IMR-90 (cell line): ENCODE measurements at regions not wholly inside any gene's neighbourhood (a gene's known extent, or its start where the extent isn't known, plus 50 kb on each side); places are given as distances from the start of the nearest gene placed in this dataset.

Experiments used
- ATAC-seq: fragments of 200-7000 bp; cut with Tn5 transposase; 2 replicates; pipeline ENCODE4 v1.9.1; 2020; ENCODE audit warnings: low read depth, mild to moderate bottlenecking, moderate library complexity
- BruUV-seq: library from RNA; stranded (reverse); fragments of 400-500 nt; replicated peaks from 2 replicates; lab custom pipeline; 2021; lab: Mats Ljungman, UMichigan
- CTCF ChIA-PET: fragments of 300-600 bp; formaldehyde crosslinking; extraction: SDS; loops from one replicate; lab custom pipeline; 2021; ENCODE audit warnings: antibody characterized with exemption; lab: Yijun Ruan, JAX
- POLR2A ChIA-PET: fragments of 300-600 bp; sonication (Branson Sonifier 250); formaldehyde crosslinking; loops from one replicate; lab custom pipeline; 2022; ENCODE audit warnings: antibody characterized with exemption; ENCODE audit not compliant: unreplicated experiment; lab: Charles Lee
- DNase-seq: peaks from one replicate; pipeline ENCODE4 v3.0.0; 2013
- H2AFZ ChIP-seq: replicated peaks from 2 replicates; pipeline ENCODE3; 2013; ENCODE audit warnings: low read length, mild to moderate bottlenecking; ENCODE audit not compliant: poor library complexity
- H2AK5ac ChIP-seq: 2 replicates; pipeline ENCODE4 v1.6.1; 2013; ENCODE audit warnings: low read depth, low read length, inconsistent platforms
- H2AK9ac ChIP-seq: replicated peaks from 2 replicates; pipeline ENCODE3; 2013; ENCODE audit warnings: mild to moderate bottlenecking, low read depth, low read length, moderate library complexity; ENCODE audit not compliant: poor library complexity
- H2BK120ac ChIP-seq: 2 replicates; pipeline ENCODE4 v1.6.1; 2013; ENCODE audit warnings: low read depth, low read length, inconsistent platforms
- H2BK15ac ChIP-seq: 3 replicates; pipeline ENCODE4 v1.6.1; 2013; ENCODE audit warnings: low read depth, low read length, inconsistent platforms
- H2BK20ac ChIP-seq: 2 replicates; pipeline ENCODE4 v1.6.1; 2013; ENCODE audit warnings: low read depth, mild to moderate bottlenecking, inconsistent platforms, low read length, moderate library complexity
- H2BK5ac ChIP-seq: 2 replicates; pipeline ENCODE4 v1.6.1; 2013; ENCODE audit warnings: mild to moderate bottlenecking, low read depth, low read length, inconsistent platforms; ENCODE audit not compliant: poor library complexity, severe bottlenecking
- H3K14ac ChIP-seq: replicated peaks from 2 replicates; pipeline ENCODE4 v1.6.1; 2013; ENCODE audit warnings: low read depth, low read length, inconsistent platforms
- H3K18ac ChIP-seq: 2 replicates; pipeline ENCODE4 v1.6.1; 2013; ENCODE audit warnings: low read depth, low read length, control low read depth
- H3K23ac ChIP-seq: 2 replicates; pipeline ENCODE4 v1.6.1; 2013; ENCODE audit warnings: low read depth, low read length, inconsistent platforms
- H3K27ac ChIP-seq: 2 replicates; pipeline ENCODE4 v1.5.1; 2013; ENCODE audit warnings: mild to moderate bottlenecking, control low read depth, low read length; ENCODE audit not compliant: insufficient read depth
- H3K27me3 ChIP-seq: 2 replicates; pipeline ENCODE4 v1.6.1; 2013; ENCODE audit warnings: low read length; ENCODE audit not compliant: control insufficient read depth, insufficient read depth
- H3K36me3 ChIP-seq: 2 replicates; pipeline ENCODE4 v1.6.1; 2013; ENCODE audit warnings: low read length, mixed read lengths; ENCODE audit not compliant: control insufficient read depth, insufficient read depth
- H3K4ac ChIP-seq: 2 replicates; pipeline ENCODE4 v1.6.1; 2013; ENCODE audit warnings: low read depth, low read length, inconsistent platforms
- H3K4me1 ChIP-seq: 2 replicates; pipeline ENCODE4 v1.6.1; 2013; ENCODE audit warnings: low read length, mixed read lengths; ENCODE audit not compliant: control insufficient read depth, insufficient read depth
- H3K4me2 ChIP-seq: 2 replicates; pipeline ENCODE4 v1.6.1; 2013; ENCODE audit warnings: low read depth, mild to moderate bottlenecking, control low read depth, low read length, moderate library complexity
- H3K4me3 ChIP-seq: 2 replicates; pipeline ENCODE4 v1.5.1; 2013; ENCODE audit warnings: low read depth, mild to moderate bottlenecking, control low read depth, low read length, moderate library complexity; ENCODE audit not compliant: insufficient read depth
- H3K56ac ChIP-seq: 2 replicates; pipeline ENCODE4 v1.6.1; 2013; ENCODE audit warnings: low read length, inconsistent platforms; ENCODE audit not compliant: insufficient read depth; ENCODE audit errors: extremely low read depth
- H3K79me1 ChIP-seq, 2 experiments: 2 replicates each; pipeline ENCODE4 v1.6.1; 2013; ENCODE audit warnings: low read length in 2 of 2, inconsistent platforms in 1 of 2, low read depth in 1 of 2
- H3K9ac ChIP-seq: 2 replicates; pipeline ENCODE4 v1.6.1; 2013; ENCODE audit warnings: low read depth, low read length, control low read depth
- H3K9me1 ChIP-seq: 2 replicates; pipeline ENCODE4 v1.6.1; 2013; ENCODE audit warnings: low read length, inconsistent platforms; ENCODE audit not compliant: insufficient read depth
- H3K9me3 ChIP-seq: 2 replicates; pipeline ENCODE4 v1.6.1; 2013; ENCODE audit warnings: low read length; ENCODE audit not compliant: control insufficient read depth, insufficient read depth
- H4K20me1 ChIP-seq: 2 replicates; pipeline ENCODE4 v1.6.1; 2013; ENCODE audit warnings: low read length, inconsistent platforms; ENCODE audit not compliant: insufficient read depth
- H4K5ac ChIP-seq: 2 replicates; pipeline ENCODE4 v1.6.1; 2013; ENCODE audit warnings: mild to moderate bottlenecking, low read depth, low read length, control low read depth
- H4K8ac ChIP-seq, 2 experiments: 2 replicates each; pipeline ENCODE4 v1.6.1; 2013; ENCODE audit warnings: low read depth in 2 of 2, low read length in 2 of 2, control low read depth in 1 of 2, inconsistent platforms in 1 of 2
- H4K91ac ChIP-seq: 2 replicates; pipeline ENCODE4 v1.6.1; 2013; ENCODE audit warnings: low read depth, low read length, inconsistent platforms; ENCODE audit not compliant: insufficient read depth
- BHLHE40 ChIP-seq: fragments of 150-350 bp; IDR thresholded peaks from 2 replicates; pipeline ENCODE4 v1.6.1; 2016; ENCODE audit warnings: mild to moderate bottlenecking, low read depth, low read length
- CEBPB ChIP-seq: IDR thresholded peaks from 2 replicates; pipeline ENCODE4 v1.6.1; 2012; ENCODE audit warnings: low read depth, low read length, improper control_type of control experiment
- CHD1 ChIP-seq: IDR thresholded peaks from 2 replicates; pipeline ENCODE4 v1.6.1; 2012; ENCODE audit warnings: low read depth, low read length, improper control_type of control experiment
- FOS ChIP-seq: fragments of 150-350 bp; IDR thresholded peaks from 2 replicates; pipeline ENCODE4 v1.6.1; 2016; ENCODE audit warnings: low read depth, low read length
- MAFK ChIP-seq: IDR thresholded peaks from 2 replicates; pipeline ENCODE4 v1.6.1; 2012; ENCODE audit warnings: low read depth, low read length, improper control_type of control experiment
- MAZ ChIP-seq: IDR thresholded peaks from 2 replicates; pipeline ENCODE4 v1.6.1; 2012; ENCODE audit warnings: low read depth, mild to moderate bottlenecking, low read length, improper control_type of control experiment, moderate library complexity, borderline replicate concordance
- MXI1 ChIP-seq: IDR thresholded peaks from 2 replicates; pipeline ENCODE4 v1.6.1; 2012; ENCODE audit warnings: low read depth, mild to moderate bottlenecking, low read length, moderate library complexity, borderline replicate concordance
- NFE2L2 ChIP-seq: fragments of 150-350 bp; IDR thresholded peaks from 2 replicates; pipeline ENCODE4 v1.6.1; 2016; ENCODE audit warnings: low read depth, mild to moderate bottlenecking, low read length
- POLR2A ChIP-seq: IDR thresholded peaks from 2 replicates; pipeline ENCODE4 v1.6.1; 2012; ENCODE audit warnings: mild to moderate bottlenecking, low read depth, low read length
- RAD21 ChIP-seq: IDR thresholded peaks from 2 replicates; pipeline ENCODE4 v1.6.1; 2012; ENCODE audit warnings: low read length, improper control_type of control experiment
- RCOR1 ChIP-seq: IDR thresholded peaks from 2 replicates; pipeline ENCODE4 v1.6.1; 2012; ENCODE audit warnings: mild to moderate bottlenecking, low read length, improper control_type of control experiment; ENCODE audit not compliant: insufficient replicate concordance
- RFX5 ChIP-seq: IDR thresholded peaks from 2 replicates; pipeline ENCODE4 v1.8.0; 2012; ENCODE audit warnings: low read depth, mild to moderate bottlenecking, low read length, moderate library complexity
- SMC3 ChIP-seq: fragments of 150-350 bp; IDR thresholded peaks from 2 replicates; pipeline ENCODE4 v1.6.1; 2016; ENCODE audit warnings: low read depth, mild to moderate bottlenecking, antibody characterized with exemption, low read length, moderate library complexity
- WGBS, 2 experiments: methylation state at CpG; one replicate each; pipeline versions ENCODE4 v1.1.5 to v1.1.7; 2013; ENCODE audit warnings: missing lambda C conversion rate in 2 of 2; ENCODE audit not compliant: insufficient read length in 1 of 2; ENCODE audit errors: extremely low coverage in 2 of 2; 5-methylcytosine and 5-hydroxymethylcytosine counted together
- dilution Hi-C: fragments of 300-500 bp; cut with HindIII; formaldehyde crosslinking; loops from one replicate; pipeline ENCODE4 v1.14.3; 2018; ENCODE audit warnings: low sequenced_read_pairs; ENCODE audit not compliant: unreplicated experiment
- in situ Hi-C: fragments of 300-500 bp; cut with MboI; formaldehyde crosslinking; loops from 3 replicates; pipeline ENCODE4 v1.14.3; 2019; ENCODE audit warnings: low sequenced_read_pairs, inconsistent platforms, mixed read lengths
- intact Hi-C: fragments of 100-400 bp; cut with micrococcal nuclease; formaldehyde crosslinking; loops from 2 replicates; pipeline ENCODE4 v1.10.0; 2022
- TF ChIP-seq, protein P1 (sequence below): conservative IDR thresholded peaks from 2 replicates; pipeline ENCODE4 v1.5.1; 2012; ENCODE audit warnings: mild to moderate bottlenecking, low read depth, low read length, improper control_type of control experiment
- TF ChIP-seq, protein P2 (sequence below): fragments of 150-350 bp; IDR thresholded peaks from 2 replicates; pipeline ENCODE4 v1.6.1; 2017; ENCODE audit warnings: mild to moderate bottlenecking, antibody characterized with exemption, low read length, low read depth

DNA sequence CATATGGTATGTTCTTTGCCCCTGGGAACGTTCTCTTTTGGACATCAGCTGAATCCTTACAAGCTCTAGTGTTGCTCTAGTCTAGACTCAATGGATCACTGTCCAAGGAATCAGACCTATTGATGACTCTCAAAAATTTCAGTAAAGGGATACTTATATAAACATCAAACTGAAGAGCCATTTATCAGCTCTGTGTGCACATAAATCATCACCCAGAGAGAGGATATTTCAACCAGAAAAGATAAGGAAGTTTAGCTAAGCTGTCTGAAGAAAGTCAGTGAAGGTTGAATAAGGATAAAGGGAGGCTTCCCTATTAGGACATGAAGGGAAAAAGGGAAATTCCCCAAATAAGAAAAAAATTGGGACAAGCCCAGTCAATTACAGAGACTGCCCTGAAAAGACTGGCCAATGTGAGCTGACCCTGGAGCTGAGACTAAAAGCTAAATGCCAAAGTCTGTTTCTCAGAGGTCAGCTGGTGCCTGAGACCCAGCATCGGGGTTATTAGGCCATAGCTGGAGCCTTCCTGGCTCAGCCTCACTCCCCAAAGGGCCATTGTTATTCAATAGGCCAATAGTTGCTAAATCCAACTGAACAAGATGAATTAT lies 424.1 kb upstream of the THBS1 start:
- ChIA-PET POLR2A (no interaction called here), CTCF (interaction anchor here (0.7 to 0.8 kb wide), 2 partner anchors 10 to 97 kb away, joined by 3 to 7 read pairs; no protein-coding TSS in a partner anchor)
- Histone ChIP-seq H4K5ac (peak overlapping the region; percentile 49; the same call in 1 of the 2 replicates), H3K27ac (no peak overlapping the region), H3K23ac (no peak overlapping the region), H2AK5ac (no peak overlapping the region; the same call in 1 of the 2 replicates), H3K9me3 (no peaks in the 10 kb centered on the region), H3K56ac (no peak overlapping the region), H3K9ac (no peak overlapping the region), H3K27me3 (no peaks in the 10 kb centered on the region), H2AK9ac (no peak overlapping the region), H2AFZ (peak overlapping the region; percentile 62), H4K8ac (peak overlapping the region in 1 of 2 experiments; percentile 32; a peak in 2 of 4 replicates), H2BK15ac (no peak overlapping the region; the same call in 2 of the 3 replicates), H3K9me1 (peaks cover 5% of the 10 kb centered on the region; the same call in 1 of the 2 replicates), H3K4me2 (no peak overlapping the region), H4K91ac (no peak overlapping the region), H3K79me1 (no peaks in the 10 kb centered on the region), H3K18ac (peak overlapping the region; percentile 73; the same call in 1 of the 2 replicates), H2BK120ac (peak overlapping the region; percentile 59; the same call in 1 of the 2 replicates), H2BK20ac (peak overlapping the region; percentile 53; the same call in 1 of the 2 replicates), H2BK5ac (peak overlapping the region; percentile 11), H3K4ac (peak overlapping the region; percentile 51; the same call in 1 of the 2 replicates), H4K20me1 (no peaks in the 10 kb centered on the region), H3K4me1 (peaks cover 11% of the 10 kb centered on the region), H3K36me3 (no peaks in the 10 kb centered on the region), H3K4me3 (no peak overlapping the region), H3K14ac (peak overlapping the region; percentile 18; the same call in 1 of the 2 replicates)
- BruUV-seq: no TSS peak
- no peak for DNase-seq
- WGBS, 2 experiments: 83% methylated on average over 1 of the region's 2 CpGs; no CpG with 5 or more reads in 1 of the 2 experiments
- intact Hi-C loops: no loop called here
- in situ Hi-C loops: loop anchor here (25.0 kb wide), 1 partner anchor 606 kb away; no protein-coding TSS in a partner anchor
- ATAC-seq: no peak
- dilution Hi-C loops: no loop called here
- TF ChIP-seq RAD21: no peak
- no peak for TF ChIP-seq MXI1
- no peak for TF ChIP-seq RFX5
- no peak for TF ChIP-seq CEBPB
- TF ChIP-seq, protein P1, sequence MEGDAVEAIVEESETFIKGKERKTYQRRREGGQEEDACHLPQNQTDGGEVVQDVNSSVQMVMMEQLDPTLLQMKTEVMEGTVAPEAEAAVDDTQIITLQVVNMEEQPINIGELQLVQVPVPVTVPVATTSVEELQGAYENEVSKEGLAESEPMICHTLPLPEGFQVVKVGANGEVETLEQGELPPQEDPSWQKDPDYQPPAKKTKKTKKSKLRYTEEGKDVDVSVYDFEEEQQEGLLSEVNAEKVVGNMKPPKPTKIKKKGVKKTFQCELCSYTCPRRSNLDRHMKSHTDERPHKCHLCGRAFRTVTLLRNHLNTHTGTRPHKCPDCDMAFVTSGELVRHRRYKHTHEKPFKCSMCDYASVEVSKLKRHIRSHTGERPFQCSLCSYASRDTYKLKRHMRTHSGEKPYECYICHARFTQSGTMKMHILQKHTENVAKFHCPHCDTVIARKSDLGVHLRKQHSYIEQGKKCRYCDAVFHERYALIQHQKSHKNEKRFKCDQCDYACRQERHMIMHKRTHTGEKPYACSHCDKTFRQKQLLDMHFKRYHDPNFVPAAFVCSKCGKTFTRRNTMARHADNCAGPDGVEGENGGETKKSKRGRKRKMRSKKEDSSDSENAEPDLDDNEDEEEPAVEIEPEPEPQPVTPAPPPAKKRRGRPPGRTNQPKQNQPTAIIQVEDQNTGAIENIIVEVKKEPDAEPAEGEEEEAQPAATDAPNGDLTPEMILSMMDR: no peak
- TF ChIP-seq CHD1: no peak
- no peak for TF ChIP-seq MAFK
- TF ChIP-seq NFE2L2: no peak
- TF ChIP-seq, protein P2, sequence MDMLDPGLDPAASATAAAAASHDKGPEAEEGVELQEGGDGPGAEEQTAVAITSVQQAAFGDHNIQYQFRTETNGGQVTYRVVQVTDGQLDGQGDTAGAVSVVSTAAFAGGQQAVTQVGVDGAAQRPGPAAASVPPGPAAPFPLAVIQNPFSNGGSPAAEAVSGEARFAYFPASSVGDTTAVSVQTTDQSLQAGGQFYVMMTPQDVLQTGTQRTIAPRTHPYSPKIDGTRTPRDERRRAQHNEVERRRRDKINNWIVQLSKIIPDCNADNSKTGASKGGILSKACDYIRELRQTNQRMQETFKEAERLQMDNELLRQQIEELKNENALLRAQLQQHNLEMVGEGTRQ: no peak
- no peak for TF ChIP-seq BHLHE40
- no peak for TF ChIP-seq MAZ
- no peak for TF ChIP-seq POLR2A
- no peak for TF ChIP-seq SMC3
- no peak for TF ChIP-seq RCOR1
- no peak for TF ChIP-seq FOS
